Parathyroid adenoma (tissue), 2 donors: ENCODE measurements at regions not wholly inside any gene's neighbourhood (a gene's known extent, or its start where the extent isn't known, plus 50 kb on each side); places are given as distances from the start of the nearest gene placed in this dataset.

Experiments used
- H2AFZ ChIP-seq: fragments of 300-600 bp; sonication (generic); one replicate; pipeline ENCODE4 v1.7.0; 2017; ENCODE audit warnings: antibody characterized with exemption, mild to moderate bottlenecking
- H3K27ac ChIP-seq: fragments of 300-600 bp; sonication (generic); one replicate; pipeline ENCODE4 v1.7.0; 2017
- H3K27me3 ChIP-seq: fragments of 300-600 bp; sonication (generic); one replicate; pipeline ENCODE4 v1.7.0; 2017; ENCODE audit warnings: low read length; ENCODE audit not compliant: control insufficient read depth, insufficient read depth
- H3K36me3 ChIP-seq: fragments of 300-600 bp; sonication (generic); one replicate; pipeline ENCODE4 v1.7.0; 2017; ENCODE audit warnings: low read length; ENCODE audit not compliant: control insufficient read depth, insufficient read depth
- H3K4me1 ChIP-seq: fragments of 300-600 bp; sonication (generic); one replicate; pipeline ENCODE4 v1.7.0; 2017; ENCODE audit warnings: control low read depth
- H3K4me2 ChIP-seq: fragments of 300-600 bp; sonication (generic); one replicate; pipeline ENCODE4 v1.7.0; 2017; ENCODE audit warnings: low read length
- H3K4me3 ChIP-seq: fragments of 300-600 bp; sonication (generic); one replicate; pipeline ENCODE4 v1.7.0; 2017; ENCODE audit warnings: low read depth, low read length
- H3K79me2 ChIP-seq: fragments of 300-600 bp; sonication (generic); one replicate; pipeline ENCODE4 v1.7.0; 2017; ENCODE audit warnings: control low read depth
- H3K9ac ChIP-seq: fragments of 300-600 bp; sonication (generic); one replicate; pipeline ENCODE4 v1.7.0; 2017; ENCODE audit warnings: mild to moderate bottlenecking
- H3K9me3 ChIP-seq: fragments of 300-600 bp; sonication (generic); one replicate; pipeline ENCODE4 v1.7.0; 2017; ENCODE audit warnings: low read length; ENCODE audit not compliant: control insufficient read depth
- CTCF ChIP-seq: fragments of 300-600 bp; sonication (generic); IDR thresholded peaks from one replicate; pipeline ENCODE4 v1.7.0; 2017; ENCODE audit warnings: antibody characterized with exemption, mild to moderate bottlenecking
- donor health status: primary hyperparathyroidism.

- Histone ChIP-seq H2AFZ (peak overlapping the region; percentile 30), H3K4me3 (no peak overlapping the region), H3K79me2 (peaks cover 32% of the 10 kb centered on the region), H3K9me3 (no peaks in the 10 kb centered on the region), H3K36me3 (no peaks in the 10 kb centered on the region), H3K27me3 (no peaks in the 10 kb centered on the region), H3K4me1 (peaks cover 8% of the 10 kb centered on the region), H3K4me2 (no peak overlapping the region), H3K27ac (no peak overlapping the region), H3K9ac (no peak overlapping the region)
- no peak for TF ChIP-seq CTCF
These were observed 173.0 kb upstream of the NEBL start for GRCh38 chr10:21069929-21070700.

GRCh38 chr10:21069278-21069677 is 172.2 kb upstream of the NEBL start:
- no peak overlapping the region for H3K9ac ChIP-seq
- H3K27ac ChIP-seq: no peak overlapping the region
- no peaks in the 10 kb centered on the region for H3K27me3 ChIP-seq
- no peak for TF ChIP-seq CTCF
- H3K36me3 ChIP-seq: no peaks in the 10 kb centered on the region
- H2AFZ ChIP-seq: no peak overlapping the region
- no peaks in the 10 kb centered on the region for H3K9me3 ChIP-seq
- H3K79me2 ChIP-seq: peaks cover 29% of the 10 kb centered on the region
- H3K4me2 ChIP-seq: no peak overlapping the region
- peaks cover 11% of the 10 kb centered on the region for H3K4me1 ChIP-seq
- no peak overlapping the region for H3K4me3 ChIP-seq

- Histone ChIP-seq H3K4me3 (no peak overlapping the region), H3K4me1 (peaks cover 12% of the 10 kb centered on the region), H3K27ac (no peak overlapping the region), H3K79me2 (peaks cover 25% of the 10 kb centered on the region), H3K9ac (peak overlapping the region; percentile 6), H3K9me3 (no peaks in the 10 kb centered on the region), H2AFZ (no peak overlapping the region), H3K36me3 (no peaks in the 10 kb centered on the region), H3K27me3 (no peaks in the 10 kb centered on the region), H3K4me2 (no peak overlapping the region)
- no peak for TF ChIP-seq CTCF
These were observed 171.0 kb upstream of the NEBL start for GRCh38 chr10:21068026-21068656.

- no peak overlapping the region for H3K27ac ChIP-seq
- peaks cover 15% of the 10 kb centered on the region for H3K79me2 ChIP-seq
- H3K9me3 ChIP-seq: no peaks in the 10 kb centered on the region
- peaks cover 8% of the 10 kb centered on the region for H3K4me1 ChIP-seq
- H3K36me3 ChIP-seq: no peaks in the 10 kb centered on the region
- H3K4me2 ChIP-seq: no peak overlapping the region
- no peak overlapping the region for H2AFZ ChIP-seq
- no peaks in the 10 kb centered on the region for H3K27me3 ChIP-seq
- TF ChIP-seq CTCF: no peak
- no peak overlapping the region for H3K9ac ChIP-seq
- H3K4me3 ChIP-seq: no peak overlapping the region
These were observed 168.6 kb upstream of the NEBL start for GRCh38 chr10:21065621-21066248.
